ENCODE measurements at regions not wholly inside any gene's neighbourhood (a gene's known extent, or its start where the extent isn't known, plus 50 kb on each side); places are given as distances from the start of the nearest gene placed in this dataset.

- Histone ChIP-seq H3K4me3 (no peak overlapping the region), H3K27ac (no peak overlapping the region), H3K4me1 (no peaks in the 10 kb centered on the region), H3K4me2 (no peak overlapping the region), H3K9me3 (no peaks in the 10 kb centered on the region)
- ChIA-PET POLR2A (no interaction called here), CTCF (no interaction called here)
- FAIRE-seq (no peak), ATAC-seq (no peak), DNase-seq (ENCODE audit: low read depth in 1 of 2, low spot score in 1 of 2) (no peak)
- WGBS (ENCODE audit: missing lambda C conversion rate) = 3% methylated on average over 1 of the region's 1 CpG
- no peak for TF ChIP-seq RCOR1 (IDR thresholded peaks at IDR 0.05; ENCODE audit: low read depth, low read length)
- TF ChIP-seq E2F6 (IDR thresholded peaks at IDR 0.05; ENCODE audit: borderline replicate concordance, low read depth) = no peak
- no peak for TF ChIP-seq EHMT2 (IDR thresholded peaks at IDR 0.05; ENCODE audit: low read depth)
- no peak for TF ChIP-seq HOXA7 (CRISPR knock-in tag; IDR thresholded peaks at IDR 0.05)
- TF ChIP-seq NPAS2 (CRISPR knock-in tag; IDR thresholded peaks at IDR 0.05; ENCODE audit: borderline replicate concordance) = no peak
- no peak for TF ChIP-seq POLR2A (IDR thresholded peaks at IDR 0.05; ENCODE audit: low read length)
Observed at GRCh38 chr5:86763929-86764328, 146.2 kb downstream of the COX7C start.

DNA sequence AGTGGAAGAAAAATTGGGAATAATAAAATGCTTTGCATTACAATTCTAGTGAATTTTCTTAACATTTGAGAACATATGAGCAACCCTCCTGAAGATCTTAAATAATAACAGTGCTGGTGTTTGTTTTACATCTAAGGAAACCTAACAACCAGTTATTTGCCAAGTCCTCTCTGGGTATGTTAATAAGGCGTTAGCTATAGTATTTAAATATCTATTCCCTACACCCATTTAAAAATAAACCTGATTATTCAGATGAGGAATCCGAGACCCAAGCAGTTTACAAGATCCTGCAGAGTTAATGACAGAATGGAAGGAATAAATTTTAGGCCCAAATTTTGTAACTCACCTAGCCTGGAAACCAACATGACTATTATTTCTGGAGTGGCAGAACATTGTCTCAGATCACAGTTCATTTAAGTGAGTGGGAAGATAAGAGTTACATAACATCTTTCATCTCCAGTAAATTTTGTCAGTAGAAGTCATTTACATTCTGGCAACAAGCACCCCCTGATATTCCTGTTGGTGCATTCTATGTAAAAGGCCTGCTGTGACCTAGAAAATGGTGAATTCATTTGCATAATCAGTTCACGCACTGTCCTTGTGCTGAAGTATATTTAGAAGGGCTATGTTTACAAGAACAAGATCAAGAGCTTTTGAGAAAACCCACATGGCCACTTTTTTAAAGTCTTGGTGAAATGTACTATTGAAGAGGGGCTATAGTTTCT is 148.2 kb downstream of the COX7C start:
- H3K4me1 ChIP-seq = no peaks in the 10 kb centered on the region
- no peak for ATAC-seq
- WGBS (ENCODE audit: missing lambda C conversion rate) = 7% methylated on average over 3 of the region's 3 CpGs

GRCh38 chr5:86768699-86769202 is 151.0 kb downstream of the COX7C start:
- no peaks in the 10 kb centered on the region for H3K9me3 ChIP-seq
- H3K4me1 ChIP-seq = no peaks in the 10 kb centered on the region
- FAIRE-seq = no peak
- WGBS (ENCODE audit: missing lambda C conversion rate) = 6% methylated on average over 2 of the region's 2 CpGs
- no peak overlapping the region for H3K4me2 ChIP-seq
- CTCF ChIA-PET = interaction anchor here (2.3 kb wide), 1 partner anchor 9 kb away, joined by 7 read pairs; no protein-coding TSS in a partner anchor
- no peak overlapping the region for H3K4me3 ChIP-seq
- TF ChIP-seq ZFP36 (IDR thresholded peaks at IDR 0.05; ENCODE audit: borderline replicate concordance, partially characterized antibody) (peak; percentile 54), RARB (CRISPR knock-in tag; IDR thresholded peaks at IDR 0.05) (no peak), KDM5A (IDR thresholded peaks at IDR 0.05) (no peak)
- TF ChIP-seq, protein P1, sequence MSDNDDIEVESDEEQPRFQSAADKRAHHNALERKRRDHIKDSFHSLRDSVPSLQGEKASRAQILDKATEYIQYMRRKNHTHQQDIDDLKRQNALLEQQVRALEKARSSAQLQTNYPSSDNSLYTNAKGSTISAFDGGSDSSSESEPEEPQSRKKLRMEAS (IDR thresholded peaks at IDR 0.05) = no peak
- TF ChIP-seq, protein P2, sequence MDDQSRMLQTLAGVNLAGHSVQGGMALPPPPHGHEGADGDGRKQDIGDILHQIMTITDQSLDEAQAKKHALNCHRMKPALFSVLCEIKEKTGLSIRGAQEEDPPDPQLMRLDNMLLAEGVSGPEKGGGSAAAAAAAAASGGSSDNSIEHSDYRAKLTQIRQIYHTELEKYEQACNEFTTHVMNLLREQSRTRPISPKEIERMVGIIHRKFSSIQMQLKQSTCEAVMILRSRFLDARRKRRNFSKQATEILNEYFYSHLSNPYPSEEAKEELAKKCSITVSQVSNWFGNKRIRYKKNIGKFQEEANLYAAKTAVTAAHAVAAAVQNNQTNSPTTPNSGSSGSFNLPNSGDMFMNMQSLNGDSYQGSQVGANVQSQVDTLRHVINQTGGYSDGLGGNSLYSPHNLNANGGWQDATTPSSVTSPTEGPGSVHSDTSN (IDR thresholded peaks at IDR 0.05) = no peak
- POLR2A ChIA-PET = no interaction called here
- H3K27ac ChIP-seq = no peak overlapping the region
- ATAC-seq = no peak
- no peak for DNase-seq (ENCODE audit: low read depth in 1 of 2, low spot score in 1 of 2)

More for the DNA sequence above, 148.2 kb downstream of the COX7C start:
- TF ChIP-seq KDM1A (IDR thresholded peaks at IDR 0.05; ENCODE audit: low read depth) (no peak), SMC3 (IDR thresholded peaks at IDR 0.05) (no peak), HOXA7 (CRISPR knock-in tag; IDR thresholded peaks at IDR 0.05) (no peak), RARB (CRISPR knock-in tag; IDR thresholded peaks at IDR 0.05) (no peak), HDAC2 (IDR thresholded peaks at IDR 0.05) (no peak), EHMT2 (IDR thresholded peaks at IDR 0.05; ENCODE audit: low read depth) (no peak), HES2 (IDR thresholded peaks at IDR 0.05) (no peak), MYC (IDR thresholded peaks at IDR 0.05; ENCODE audit: borderline replicate concordance, low read length) (no peak), POLR2AphosphoS2 (conservative IDR thresholded peaks at IDR 0.05; ENCODE audit: low read length) (no peak)
- TF ChIP-seq, protein P2 (IDR thresholded peaks at IDR 0.05) = no peak
- POLR2A ChIA-PET = no interaction called here
- Histone ChIP-seq H3K27ac (no peak overlapping the region), H3K4me2 (no peak overlapping the region), H3K4me3 (no peak overlapping the region), H3K9me3 (no peaks in the 10 kb centered on the region)
- DNase-seq (ENCODE audit: low read depth in 1 of 2, low spot score in 1 of 2) = no peak
- CTCF ChIA-PET = interaction anchor here (1.0 kb wide), 1 partner anchor 9 kb away, joined by 3 read pairs; no protein-coding TSS in a partner anchor
- FAIRE-seq = no peak
